Cortex of kidney (tissue), 1 donor: ENCODE measurements at regions not wholly inside any gene's neighbourhood (a gene's known extent, or its start where the extent isn't known, plus 50 kb on each side); places are given as distances from the start of the nearest gene placed in this dataset.

Source experiments
- DNase-seq: peaks from one replicate; lab custom pipeline; 2025; lab: John Stamatoyannopoulos, UW

DNA sequence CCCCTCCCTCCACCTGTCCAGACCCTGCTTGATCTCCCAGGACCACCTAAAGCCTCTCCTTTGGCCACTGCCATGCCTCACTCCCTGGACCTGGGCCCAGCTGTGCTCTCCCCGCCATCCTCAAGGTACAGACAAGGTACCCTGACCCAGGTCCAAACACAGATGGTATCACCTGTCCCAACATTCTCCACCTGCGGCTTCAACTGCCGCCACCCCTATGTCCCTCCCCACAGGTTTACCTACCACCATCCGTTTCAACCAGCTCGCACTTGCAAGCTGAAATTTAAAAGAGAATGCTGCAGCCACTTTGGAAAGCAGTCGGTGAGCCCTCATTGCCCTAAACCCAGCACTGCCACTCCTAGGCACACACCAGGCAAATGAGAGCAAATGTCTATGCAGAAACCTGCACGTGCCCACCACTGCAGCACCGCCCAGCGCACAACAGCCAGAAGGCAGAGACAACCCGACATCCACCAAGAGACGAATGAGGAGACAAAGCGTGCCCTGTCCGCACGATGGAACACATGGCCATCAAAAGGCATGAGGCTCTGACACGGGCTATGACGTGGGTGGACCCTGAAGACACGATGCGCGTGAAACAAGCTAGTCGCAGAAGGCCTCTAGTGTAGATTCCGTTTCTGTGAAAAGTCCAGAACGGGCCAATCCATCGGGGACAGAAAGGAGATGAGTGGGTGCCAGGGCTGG is 71.0 kb downstream of the RFLNA start:
- DNase-seq: no peak
